ENCODE measurements at regions not wholly inside any gene's neighbourhood (a gene's known extent, or its start where the extent isn't known, plus 50 kb on each side); places are given as distances from the start of the nearest gene placed in this dataset.

- TF ChIP-seq CTCF (conservative IDR thresholded peaks at IDR 0.05 in 1 of 2, IDR thresholded peaks at IDR 0.05 in 1 of 2; ENCODE audit: extremely low read depth in 1 of 2, insufficient read depth in 1 of 2, low read depth in 1 of 2, low read length in 2 of 2): no peak
- no peak for TF ChIP-seq EZH2 (IDR thresholded peaks at IDR 0.05; ENCODE audit: borderline replicate concordance, low read length)
Observed at GRCh38 chr6:56758120-56758519, 115.4 kb upstream of the DST start.
